Lung (tissue), 11 donors: ENCODE measurements at regions not wholly inside any gene's neighbourhood (a gene's known extent, or its start where the extent isn't known, plus 50 kb on each side); places are given as distances from the start of the nearest gene placed in this dataset.

Experiments
- ATAC-seq: fragments of 200-7000 bp; cut with Tn5 transposase; one replicate; pipeline ENCODE4 v1.9.1; 2020; ENCODE audit warnings: moderate number of reproducible peaks; ENCODE audit not compliant: insufficient read depth, low FRiP score
- DNase-seq, 3 donors: peaks; one replicate each; pipeline ENCODE4 v3.0.0-alpha.2; 2013 to 2017
- H3K27ac ChIP-seq, 2 donors: one replicate each; pipeline ENCODE4 v1.5.1; 2013; ENCODE audit warnings: mild to moderate bottlenecking in 2 of 2, moderate library complexity in 2 of 2, control low read depth in 1 of 2, inconsistent platforms in 1 of 2, low read depth in 1 of 2, low read length in 1 of 2
- H3K27me3 ChIP-seq, 3 donors: one replicate each; pipeline ENCODE4 v1.5.1; 2013; ENCODE audit warnings: low read length in 2 of 3; ENCODE audit not compliant: control insufficient read depth in 3 of 3, insufficient read depth in 3 of 3
- H3K36me3 ChIP-seq, 4 donors: one replicate each; pipeline ENCODE4 v1.5.1; 2013; ENCODE audit warnings: low read length in 4 of 4, mild to moderate bottlenecking in 1 of 4, moderate library complexity in 1 of 4; ENCODE audit not compliant: control insufficient read depth in 4 of 4, insufficient read depth in 4 of 4
- H3K4me1 ChIP-seq, 5 donors: one replicate each; pipeline ENCODE4 v1.5.1; 2013; ENCODE audit warnings: low read length in 5 of 5, mild to moderate bottlenecking in 2 of 5, moderate library complexity in 1 of 5; ENCODE audit not compliant: control insufficient read depth in 5 of 5, insufficient read depth in 5 of 5
- H3K4me3 ChIP-seq: one replicate; pipeline ENCODE4 v1.5.1; 2013; ENCODE audit warnings: mild to moderate bottlenecking, control low read depth, moderate library complexity
- H3K9ac ChIP-seq, 2 donors: one replicate each; pipeline ENCODE4 v1.5.1; 2013; ENCODE audit warnings: low read length in 2 of 2, control low read depth in 1 of 2; ENCODE audit not compliant: insufficient read depth in 1 of 2
- H3K9me3 ChIP-seq, 4 donors: one replicate each; pipeline ENCODE4 v1.5.1; 2013; ENCODE audit warnings: low read length in 3 of 4, mild to moderate bottlenecking in 1 of 4, moderate library complexity in 1 of 4; ENCODE audit not compliant: control insufficient read depth in 4 of 4, insufficient read depth in 3 of 4
- WGBS, 2 donors: extraction: QIAGEN DNeasy Blood & Tissue Kit; methylation state at CpG; one replicate each; pipeline ENCODE4 v1.1.7; 2013; 5-methylcytosine and 5-hydroxymethylcytosine counted together
- TF ChIP-seq, protein P1 (sequence below): IDR thresholded peaks from 2 replicates; pipeline ENCODE4 v1.5.1; 2012; ENCODE audit warnings: mild to moderate bottlenecking; ENCODE audit errors: control extremely low read depth, extremely low read depth
- donor health status: control.
- donor health status: control.
- donor health status: Bipolar disorder and iron deficiency.
- donor health status: healthy.
- donor health status: DM: yes; HTN: yes; CAD: no.

DNA sequence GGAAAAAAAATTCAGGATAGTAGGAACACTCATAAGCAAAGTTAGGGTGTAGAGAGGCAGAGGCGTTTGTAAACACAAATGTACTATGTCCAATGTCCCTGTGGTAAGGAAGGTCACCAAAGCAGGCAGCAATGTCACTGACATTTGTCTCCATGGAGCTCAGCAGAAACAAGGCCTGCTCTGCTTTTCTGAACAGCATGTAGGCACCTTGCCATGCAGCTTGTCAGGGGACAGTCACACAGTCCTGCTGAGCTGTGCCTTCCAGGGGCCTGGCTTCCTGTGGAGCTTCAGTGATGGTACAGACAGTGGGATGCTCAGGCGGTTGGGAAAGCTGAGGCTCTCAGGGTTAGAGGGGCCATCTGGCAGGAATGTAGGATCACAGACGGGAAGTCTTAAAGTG, 74.5 kb upstream of the HS3ST1 start:
- DNase-seq: peak in 2 of 3 donors; percentile 24 to 39
- WGBS, 2 donors: 74 to 76% methylated on average over 3 of the region's 3 CpGs
- Histone ChIP-seq H3K9me3 (peaks cover 0 to 5% (median 0%) of the 10 kb centered on the region in 4 donors), H3K9ac (no peak overlapping the region), H3K36me3 (no peaks in the 10 kb centered on the region), H3K4me1 (no peaks in the 10 kb centered on the region), H3K27ac (no peak overlapping the region), H3K4me3 (no peak overlapping the region), H3K27me3 (no peaks in the 10 kb centered on the region)
- TF ChIP-seq, protein P1, sequence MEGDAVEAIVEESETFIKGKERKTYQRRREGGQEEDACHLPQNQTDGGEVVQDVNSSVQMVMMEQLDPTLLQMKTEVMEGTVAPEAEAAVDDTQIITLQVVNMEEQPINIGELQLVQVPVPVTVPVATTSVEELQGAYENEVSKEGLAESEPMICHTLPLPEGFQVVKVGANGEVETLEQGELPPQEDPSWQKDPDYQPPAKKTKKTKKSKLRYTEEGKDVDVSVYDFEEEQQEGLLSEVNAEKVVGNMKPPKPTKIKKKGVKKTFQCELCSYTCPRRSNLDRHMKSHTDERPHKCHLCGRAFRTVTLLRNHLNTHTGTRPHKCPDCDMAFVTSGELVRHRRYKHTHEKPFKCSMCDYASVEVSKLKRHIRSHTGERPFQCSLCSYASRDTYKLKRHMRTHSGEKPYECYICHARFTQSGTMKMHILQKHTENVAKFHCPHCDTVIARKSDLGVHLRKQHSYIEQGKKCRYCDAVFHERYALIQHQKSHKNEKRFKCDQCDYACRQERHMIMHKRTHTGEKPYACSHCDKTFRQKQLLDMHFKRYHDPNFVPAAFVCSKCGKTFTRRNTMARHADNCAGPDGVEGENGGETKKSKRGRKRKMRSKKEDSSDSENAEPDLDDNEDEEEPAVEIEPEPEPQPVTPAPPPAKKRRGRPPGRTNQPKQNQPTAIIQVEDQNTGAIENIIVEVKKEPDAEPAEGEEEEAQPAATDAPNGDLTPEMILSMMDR: no peak
- no peak for ATAC-seq

DNA sequence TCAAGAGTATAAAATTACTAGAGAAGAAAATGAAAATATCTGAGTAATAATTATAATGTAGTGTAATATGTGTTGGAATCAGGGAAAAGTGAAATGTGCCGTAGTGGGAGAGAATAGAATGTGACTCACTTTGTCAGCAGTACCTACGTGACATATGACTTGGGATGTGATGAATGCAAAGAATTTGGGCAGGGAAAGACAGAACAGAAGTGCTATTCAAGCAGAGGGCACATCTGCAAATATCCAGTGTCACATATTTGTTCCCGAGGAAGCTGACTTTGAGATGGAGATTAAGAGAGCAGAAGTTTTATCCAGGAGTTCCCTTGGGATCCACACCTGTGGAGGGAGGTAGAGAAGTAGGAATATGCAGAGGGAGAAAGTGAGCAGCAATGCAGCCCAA, 69.3 kb upstream of the HS3ST1 start:
- Histone ChIP-seq H3K36me3 (no peaks in the 10 kb centered on the region), H3K4me3 (no peak overlapping the region), H3K27me3 (no peaks in the 10 kb centered on the region), H3K27ac (no peak overlapping the region), H3K4me1 (no peaks in the 10 kb centered on the region), H3K9ac (no peak overlapping the region), H3K9me3 (peaks cover 0 to 7% (median 0%) of the 10 kb centered on the region in 4 donors)
- no peak for DNase-seq
- WGBS, 2 donors: 95 to 96% methylated on average over 3 of the region's 3 CpGs
- ATAC-seq: no peak
- TF ChIP-seq, protein P1: no peak

DNA sequence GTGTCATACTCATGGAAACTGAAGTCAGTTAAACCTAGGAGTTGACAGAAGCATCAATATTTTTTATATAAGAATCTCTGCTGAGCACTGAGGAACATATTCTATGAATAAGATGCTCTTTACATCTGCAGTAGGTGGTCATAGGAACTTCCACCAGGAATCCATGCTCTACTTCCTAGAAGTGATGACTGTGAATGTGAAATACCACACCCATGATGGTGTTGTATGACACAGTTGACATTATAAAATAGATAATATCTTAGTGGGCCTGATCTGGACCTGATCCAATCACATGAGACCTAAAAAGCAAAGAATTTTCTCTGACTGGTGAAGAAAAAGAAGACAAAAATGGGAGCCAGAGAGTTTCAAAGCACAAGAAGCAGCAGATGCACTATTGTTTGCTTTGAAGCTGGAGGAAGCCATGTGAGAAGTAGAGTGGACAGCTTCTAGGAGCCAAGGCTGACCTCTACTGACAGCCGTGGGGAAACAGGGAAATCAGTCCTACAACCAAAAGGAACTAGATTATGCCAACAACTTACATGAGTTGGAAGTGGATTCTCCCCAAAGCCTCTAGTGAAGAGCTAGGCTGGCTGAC, 68.6 kb upstream of the HS3ST1 start:
- WGBS, 2 donors: 83 to 97% methylated on average over 1 of the region's 1 CpG
- TF ChIP-seq, protein P1: no peak
- Histone ChIP-seq H3K4me1 (no peaks in the 10 kb centered on the region), H3K9ac (no peak overlapping the region), H3K27ac (no peak overlapping the region), H3K9me3 (peaks cover 0 to 7% (median 3%) of the 10 kb centered on the region in 4 donors), H3K36me3 (no peaks in the 10 kb centered on the region), H3K27me3 (no peaks in the 10 kb centered on the region), H3K4me3 (no peak overlapping the region)
- no peak for ATAC-seq
- no peak for DNase-seq

- H3K9ac ChIP-seq: no peak overlapping the region
- no peaks in the 10 kb centered on the region for H3K36me3 ChIP-seq
- 82 to 91% methylated on average over 7 of the region's 7 CpGs for WGBS, 2 donors
- no peak overlapping the region for H3K4me3 ChIP-seq
- H3K4me1 ChIP-seq: no peaks in the 10 kb centered on the region
- TF ChIP-seq, protein P1: no peak
- ATAC-seq: no peak
- H3K9me3 ChIP-seq: peaks cover 0 to 7% (median 3%) of the 10 kb centered on the region in 4 donors
- no peak overlapping the region for H3K27ac ChIP-seq
- no peak for DNase-seq
- no peaks in the 10 kb centered on the region for H3K27me3 ChIP-seq
Measured at GRCh38 chr4:11496351-11496829, 67.7 kb upstream of the HS3ST1 start.
